ENCODE measurements at regions not wholly inside any gene's neighbourhood (a gene's known extent, or its start where the extent isn't known, plus 50 kb on each side); places are given as distances from the start of the nearest gene placed in this dataset.

- no peak for DNase-seq
- no peak for TF ChIP-seq CTCF (IDR thresholded peaks at IDR 0.05; ENCODE audit: borderline replicate concordance, extremely low read depth, insufficient read depth)
- no peaks in the 10 kb centered on the region for H3K4me1 ChIP-seq (ENCODE audit: control insufficient read depth in 2 of 3, insufficient read depth in 2 of 3, low read depth in 1 of 3, low read length in 3 of 3)
- H3K36me3 ChIP-seq (ENCODE audit: control insufficient read depth in 2 of 3, insufficient read depth in 3 of 3, low read length in 3 of 3), result no peaks in the 10 kb centered on the region
- no peaks in the 10 kb centered on the region for H3K27me3 ChIP-seq (ENCODE audit: control insufficient read depth, insufficient read depth, low read length)
- intact Hi-C loops (cut with DNase I), result no loop called here
- H3K9ac ChIP-seq (ENCODE audit: low read length in 3 of 3), result no peak overlapping the region
- H3K27ac ChIP-seq (ENCODE audit: low read depth in 2 of 2, low read length in 2 of 2), result no peak overlapping the region
- H3K9me3 ChIP-seq (ENCODE audit: control insufficient read depth in 2 of 3, insufficient read depth in 1 of 3, low read length in 3 of 3), result peaks cover 0 to 2% (median 0%) of the 10 kb centered on the region in 3 donors
- no peak for FAIRE-seq
- H3K4me3 ChIP-seq (ENCODE audit: low read length in 3 of 3), result no peak overlapping the region
Measured at GRCh38 chr11:29032384-29033149, 924.4 kb downstream of the METTL15 start.

- Histone ChIP-seq H3K9ac (ENCODE audit: low read length in 3 of 3) (no peak overlapping the region), H3K4me1 (ENCODE audit: control insufficient read depth in 2 of 3, insufficient read depth in 2 of 3, low read depth in 1 of 3, low read length in 3 of 3) (no peaks in the 10 kb centered on the region), H3K27ac (ENCODE audit: low read depth in 2 of 2, low read length in 2 of 2) (no peak overlapping the region), H3K27me3 (ENCODE audit: control insufficient read depth, insufficient read depth, low read length) (no peaks in the 10 kb centered on the region), H3K4me3 (ENCODE audit: low read length in 3 of 3) (no peak overlapping the region), H3K36me3 (ENCODE audit: control insufficient read depth in 2 of 3, insufficient read depth in 3 of 3, low read length in 3 of 3) (no peaks in the 10 kb centered on the region), H3K9me3 (ENCODE audit: control insufficient read depth in 2 of 3, insufficient read depth in 1 of 3, low read length in 3 of 3) (peaks cover 0 to 2% (median 0%) of the 10 kb centered on the region in 3 donors)
- DNase-seq (no peak), FAIRE-seq (no peak)
- intact Hi-C loops (cut with DNase I), result no loop called here
- TF ChIP-seq CTCF (IDR thresholded peaks at IDR 0.05; ENCODE audit: borderline replicate concordance, extremely low read depth, insufficient read depth), result no peak
Measured at GRCh38 chr11:29029452-29029851, 921.3 kb downstream of the METTL15 start.

- no peak for FAIRE-seq
- intact Hi-C loops (cut with DNase I), result no loop called here
- no peaks in the 10 kb centered on the region for H3K4me1 ChIP-seq (ENCODE audit: control insufficient read depth in 2 of 3, insufficient read depth in 2 of 3, low read depth in 1 of 3, low read length in 3 of 3)
Measured at GRCh38 chr11:29027436-29027835, 919.2 kb downstream of the METTL15 start.

More at GRCh38 chr11:29027436-29027835, 919.2 kb downstream of the METTL15 start:
- Histone ChIP-seq H3K9ac (ENCODE audit: low read length in 3 of 3) (no peak overlapping the region), H3K27me3 (ENCODE audit: control insufficient read depth, insufficient read depth, low read length) (no peaks in the 10 kb centered on the region), H3K4me3 (ENCODE audit: low read length in 3 of 3) (no peak overlapping the region), H3K27ac (ENCODE audit: low read depth in 2 of 2, low read length in 2 of 2) (no peak overlapping the region), H3K9me3 (ENCODE audit: control insufficient read depth in 2 of 3, insufficient read depth in 1 of 3, low read length in 3 of 3) (peaks cover 0 to 2% (median 0%) of the 10 kb centered on the region in 3 donors), H3K36me3 (ENCODE audit: control insufficient read depth in 2 of 3, insufficient read depth in 3 of 3, low read length in 3 of 3) (no peaks in the 10 kb centered on the region)
- no peak for TF ChIP-seq CTCF (IDR thresholded peaks at IDR 0.05; ENCODE audit: borderline replicate concordance, extremely low read depth, insufficient read depth)
- DNase-seq, result no peak

Data from kidney (tissue), 13 donors.